IMR-90 (cell line): ENCODE measurements at regions not wholly inside any gene's neighbourhood (a gene's known extent, or its start where the extent isn't known, plus 50 kb on each side); places are given as distances from the start of the nearest gene placed in this dataset.

Source experiments
- ATAC-seq: fragments of 200-7000 bp; cut with Tn5 transposase; 2 replicates; pipeline ENCODE4 v1.9.1; 2020; ENCODE audit warnings: low read depth, mild to moderate bottlenecking, moderate library complexity
- BruUV-seq: library from RNA; stranded (reverse); fragments of 400-500 nt; replicated peaks from 2 replicates; lab custom pipeline; 2021; lab: Mats Ljungman, UMichigan
- CTCF ChIA-PET: fragments of 300-600 bp; formaldehyde crosslinking; extraction: SDS; loops from one replicate; lab custom pipeline; 2021; ENCODE audit warnings: antibody characterized with exemption; lab: Yijun Ruan, JAX
- POLR2A ChIA-PET: fragments of 300-600 bp; sonication (Branson Sonifier 250); formaldehyde crosslinking; loops from one replicate; lab custom pipeline; 2022; ENCODE audit warnings: antibody characterized with exemption; ENCODE audit not compliant: unreplicated experiment; lab: Charles Lee
- DNase-seq: peaks from one replicate; pipeline ENCODE4 v3.0.0; 2013
- H2AFZ ChIP-seq: replicated peaks from 2 replicates; pipeline ENCODE3; 2013; ENCODE audit warnings: low read length, mild to moderate bottlenecking; ENCODE audit not compliant: poor library complexity
- H2AK5ac ChIP-seq: 2 replicates; pipeline ENCODE4 v1.6.1; 2013; ENCODE audit warnings: low read depth, low read length, inconsistent platforms
- H2AK9ac ChIP-seq: replicated peaks from 2 replicates; pipeline ENCODE3; 2013; ENCODE audit warnings: mild to moderate bottlenecking, low read depth, low read length, moderate library complexity; ENCODE audit not compliant: poor library complexity
- H2BK120ac ChIP-seq: 2 replicates; pipeline ENCODE4 v1.6.1; 2013; ENCODE audit warnings: low read depth, low read length, inconsistent platforms
- H2BK15ac ChIP-seq: 3 replicates; pipeline ENCODE4 v1.6.1; 2013; ENCODE audit warnings: low read depth, low read length, inconsistent platforms
- H2BK20ac ChIP-seq: 2 replicates; pipeline ENCODE4 v1.6.1; 2013; ENCODE audit warnings: low read depth, mild to moderate bottlenecking, inconsistent platforms, low read length, moderate library complexity
- H2BK5ac ChIP-seq: 2 replicates; pipeline ENCODE4 v1.6.1; 2013; ENCODE audit warnings: mild to moderate bottlenecking, low read depth, low read length, inconsistent platforms; ENCODE audit not compliant: poor library complexity, severe bottlenecking
- H3K14ac ChIP-seq: replicated peaks from 2 replicates; pipeline ENCODE4 v1.6.1; 2013; ENCODE audit warnings: low read depth, low read length, inconsistent platforms
- H3K18ac ChIP-seq: 2 replicates; pipeline ENCODE4 v1.6.1; 2013; ENCODE audit warnings: low read depth, low read length, control low read depth
- H3K23ac ChIP-seq: 2 replicates; pipeline ENCODE4 v1.6.1; 2013; ENCODE audit warnings: low read depth, low read length, inconsistent platforms
- H3K27ac ChIP-seq: 2 replicates; pipeline ENCODE4 v1.5.1; 2013; ENCODE audit warnings: mild to moderate bottlenecking, control low read depth, low read length; ENCODE audit not compliant: insufficient read depth
- H3K27me3 ChIP-seq: 2 replicates; pipeline ENCODE4 v1.6.1; 2013; ENCODE audit warnings: low read length; ENCODE audit not compliant: control insufficient read depth, insufficient read depth
- H3K36me3 ChIP-seq: 2 replicates; pipeline ENCODE4 v1.6.1; 2013; ENCODE audit warnings: low read length, mixed read lengths; ENCODE audit not compliant: control insufficient read depth, insufficient read depth
- H3K4ac ChIP-seq: 2 replicates; pipeline ENCODE4 v1.6.1; 2013; ENCODE audit warnings: low read depth, low read length, inconsistent platforms
- H3K4me1 ChIP-seq: 2 replicates; pipeline ENCODE4 v1.6.1; 2013; ENCODE audit warnings: low read length, mixed read lengths; ENCODE audit not compliant: control insufficient read depth, insufficient read depth
- H3K4me2 ChIP-seq: 2 replicates; pipeline ENCODE4 v1.6.1; 2013; ENCODE audit warnings: low read depth, mild to moderate bottlenecking, control low read depth, low read length, moderate library complexity
- H3K4me3 ChIP-seq: 2 replicates; pipeline ENCODE4 v1.5.1; 2013; ENCODE audit warnings: low read depth, mild to moderate bottlenecking, control low read depth, low read length, moderate library complexity; ENCODE audit not compliant: insufficient read depth
- H3K56ac ChIP-seq: 2 replicates; pipeline ENCODE4 v1.6.1; 2013; ENCODE audit warnings: low read length, inconsistent platforms; ENCODE audit not compliant: insufficient read depth; ENCODE audit errors: extremely low read depth
- H3K79me1 ChIP-seq, 2 experiments: 2 replicates each; pipeline ENCODE4 v1.6.1; 2013; ENCODE audit warnings: low read length in 2 of 2, inconsistent platforms in 1 of 2, low read depth in 1 of 2
- H3K9ac ChIP-seq: 2 replicates; pipeline ENCODE4 v1.6.1; 2013; ENCODE audit warnings: low read depth, low read length, control low read depth
- H3K9me1 ChIP-seq: 2 replicates; pipeline ENCODE4 v1.6.1; 2013; ENCODE audit warnings: low read length, inconsistent platforms; ENCODE audit not compliant: insufficient read depth
- H3K9me3 ChIP-seq: 2 replicates; pipeline ENCODE4 v1.6.1; 2013; ENCODE audit warnings: low read length; ENCODE audit not compliant: control insufficient read depth, insufficient read depth
- H4K20me1 ChIP-seq: 2 replicates; pipeline ENCODE4 v1.6.1; 2013; ENCODE audit warnings: low read length, inconsistent platforms; ENCODE audit not compliant: insufficient read depth
- H4K5ac ChIP-seq: 2 replicates; pipeline ENCODE4 v1.6.1; 2013; ENCODE audit warnings: mild to moderate bottlenecking, low read depth, low read length, control low read depth
- H4K8ac ChIP-seq, 2 experiments: 2 replicates each; pipeline ENCODE4 v1.6.1; 2013; ENCODE audit warnings: low read depth in 2 of 2, low read length in 2 of 2, control low read depth in 1 of 2, inconsistent platforms in 1 of 2
- H4K91ac ChIP-seq: 2 replicates; pipeline ENCODE4 v1.6.1; 2013; ENCODE audit warnings: low read depth, low read length, inconsistent platforms; ENCODE audit not compliant: insufficient read depth
- BHLHE40 ChIP-seq: fragments of 150-350 bp; IDR thresholded peaks from 2 replicates; pipeline ENCODE4 v1.6.1; 2016; ENCODE audit warnings: mild to moderate bottlenecking, low read depth, low read length
- CHD1 ChIP-seq: IDR thresholded peaks from 2 replicates; pipeline ENCODE4 v1.6.1; 2012; ENCODE audit warnings: low read depth, low read length, improper control_type of control experiment
- FOS ChIP-seq: fragments of 150-350 bp; IDR thresholded peaks from 2 replicates; pipeline ENCODE4 v1.6.1; 2016; ENCODE audit warnings: low read depth, low read length
- MAZ ChIP-seq: IDR thresholded peaks from 2 replicates; pipeline ENCODE4 v1.6.1; 2012; ENCODE audit warnings: low read depth, mild to moderate bottlenecking, low read length, improper control_type of control experiment, moderate library complexity, borderline replicate concordance
- MXI1 ChIP-seq: IDR thresholded peaks from 2 replicates; pipeline ENCODE4 v1.6.1; 2012; ENCODE audit warnings: low read depth, mild to moderate bottlenecking, low read length, moderate library complexity, borderline replicate concordance
- NFE2L2 ChIP-seq: fragments of 150-350 bp; IDR thresholded peaks from 2 replicates; pipeline ENCODE4 v1.6.1; 2016; ENCODE audit warnings: low read depth, mild to moderate bottlenecking, low read length
- POLR2A ChIP-seq: IDR thresholded peaks from 2 replicates; pipeline ENCODE4 v1.6.1; 2012; ENCODE audit warnings: mild to moderate bottlenecking, low read depth, low read length
- RCOR1 ChIP-seq: IDR thresholded peaks from 2 replicates; pipeline ENCODE4 v1.6.1; 2012; ENCODE audit warnings: mild to moderate bottlenecking, low read length, improper control_type of control experiment; ENCODE audit not compliant: insufficient replicate concordance
- RFX5 ChIP-seq: IDR thresholded peaks from 2 replicates; pipeline ENCODE4 v1.8.0; 2012; ENCODE audit warnings: low read depth, mild to moderate bottlenecking, low read length, moderate library complexity
- SMC3 ChIP-seq: fragments of 150-350 bp; IDR thresholded peaks from 2 replicates; pipeline ENCODE4 v1.6.1; 2016; ENCODE audit warnings: low read depth, mild to moderate bottlenecking, antibody characterized with exemption, low read length, moderate library complexity
- WGBS, 2 experiments: methylation state at CpG; one replicate each; pipeline versions ENCODE4 v1.1.5 to v1.1.7; 2013; ENCODE audit warnings: missing lambda C conversion rate in 2 of 2; ENCODE audit not compliant: insufficient read length in 1 of 2; ENCODE audit errors: extremely low coverage in 2 of 2; 5-methylcytosine and 5-hydroxymethylcytosine counted together
- dilution Hi-C: fragments of 300-500 bp; cut with HindIII; formaldehyde crosslinking; loops from one replicate; pipeline ENCODE4 v1.14.3; 2018; ENCODE audit warnings: low sequenced_read_pairs; ENCODE audit not compliant: unreplicated experiment
- in situ Hi-C: fragments of 300-500 bp; cut with MboI; formaldehyde crosslinking; loops from 3 replicates; pipeline ENCODE4 v1.14.3; 2019; ENCODE audit warnings: low sequenced_read_pairs, inconsistent platforms, mixed read lengths
- intact Hi-C: fragments of 100-400 bp; cut with micrococcal nuclease; formaldehyde crosslinking; loops from 2 replicates; pipeline ENCODE4 v1.10.0; 2022
- TF ChIP-seq, protein P1 (sequence below): fragments of 150-350 bp; IDR thresholded peaks from 2 replicates; pipeline ENCODE4 v1.6.1; 2017; ENCODE audit warnings: mild to moderate bottlenecking, antibody characterized with exemption, low read length, low read depth

DNA sequence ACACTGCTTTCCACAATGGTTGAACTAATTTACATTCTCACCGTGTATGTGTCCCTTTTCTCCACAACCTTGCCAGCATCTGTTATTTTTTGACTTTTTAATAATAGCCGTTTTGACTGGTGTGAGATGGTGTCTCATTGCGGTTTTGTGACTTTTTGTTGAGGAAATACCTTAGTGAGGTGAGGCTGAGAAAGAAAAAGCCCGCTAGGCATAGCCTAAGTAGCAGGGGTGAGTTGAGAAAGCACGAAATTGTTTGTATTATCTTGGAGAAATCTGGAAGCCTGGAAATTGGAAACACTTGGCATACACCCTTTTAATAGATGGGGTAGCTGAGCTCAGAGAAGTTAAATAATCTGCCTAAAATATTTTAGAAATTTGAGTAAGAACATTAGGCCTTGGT is 61.5 kb upstream of the CFAP161 start:
- ChIA-PET POLR2A (no interaction called here), CTCF (interaction anchor here (0.6 kb wide), 1 partner anchor 121 kb away, joined by 3 read pairs; no protein-coding TSS in a partner anchor)
- intact Hi-C loops = no loop called here
- Histone ChIP-seq H3K4me2 (no peak overlapping the region), H3K4me1 (peaks cover 4% of the 10 kb centered on the region; the same call in 1 of the 2 replicates), H4K91ac (no peak overlapping the region), H3K4ac (no peak overlapping the region), H2AFZ (no peak overlapping the region), H2AK5ac (no peak overlapping the region), H3K27ac (no peak overlapping the region), H2BK120ac (no peak overlapping the region), H3K23ac (no peak overlapping the region), H3K9me1 (no peaks in the 10 kb centered on the region), H3K18ac (no peak overlapping the region), H2BK5ac (no peak overlapping the region), H3K27me3 (peaks cover 10% of the 10 kb centered on the region), H2BK15ac (no peak overlapping the region), H3K4me3 (no peak overlapping the region), H3K36me3 (no peaks in the 10 kb centered on the region), H3K9me3 (no peaks in the 10 kb centered on the region), H2BK20ac (no peak overlapping the region), H3K56ac (no peak overlapping the region), H2AK9ac (no peak overlapping the region), H3K14ac (no peak overlapping the region), H4K8ac (no peak overlapping the region), H4K20me1 (no peaks in the 10 kb centered on the region), H3K9ac (no peak overlapping the region), H4K5ac (no peak overlapping the region), H3K79me1 (no peaks in the 10 kb centered on the region)
- TF ChIP-seq, protein P1, sequence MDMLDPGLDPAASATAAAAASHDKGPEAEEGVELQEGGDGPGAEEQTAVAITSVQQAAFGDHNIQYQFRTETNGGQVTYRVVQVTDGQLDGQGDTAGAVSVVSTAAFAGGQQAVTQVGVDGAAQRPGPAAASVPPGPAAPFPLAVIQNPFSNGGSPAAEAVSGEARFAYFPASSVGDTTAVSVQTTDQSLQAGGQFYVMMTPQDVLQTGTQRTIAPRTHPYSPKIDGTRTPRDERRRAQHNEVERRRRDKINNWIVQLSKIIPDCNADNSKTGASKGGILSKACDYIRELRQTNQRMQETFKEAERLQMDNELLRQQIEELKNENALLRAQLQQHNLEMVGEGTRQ = no peak
- TF ChIP-seq FOS (no peak), SMC3 (no peak), RFX5 (no peak), NFE2L2 (no peak), MAZ (no peak), RCOR1 (no peak), BHLHE40 (no peak), POLR2A (no peak), CHD1 (no peak), MXI1 (no peak)
- ATAC-seq (no peak), DNase-seq (no peak)
- in situ Hi-C loops = no loop called here
- no TSS peak for BruUV-seq
- dilution Hi-C loops = no loop called here
- WGBS, 2 experiments = no CpG with 5 or more reads among the region's 5 CpGs
